MG63 (cell line): ENCODE measurements at regions not wholly inside any gene's neighbourhood (a gene's known extent, or its start where the extent isn't known, plus 50 kb on each side); places are given as distances from the start of the nearest gene placed in this dataset.
"Not testable (repeated sequence)": the region's sequence is repeated elsewhere in the genome, so short reads cannot be mapped to it uniquely, and the experiment has no call there.

Experiments used
- DNase-seq: peaks from one replicate; pipeline ENCODE4 v3.0.0-alpha.2; 2020
- H3K27me3 ChIP-seq: fragments of 250-450 bp; sonication (Bioruptor Pico); 2 replicates; pipeline ENCODE4 v1.5.1; 2020; ENCODE audit warnings: mild to moderate bottlenecking, moderate library complexity
- H3K36me3 ChIP-seq: fragments of 250-450 bp; sonication (Bioruptor Pico); 2 replicates; pipeline ENCODE4 v1.5.1; 2020; ENCODE audit warnings: mild to moderate bottlenecking, moderate library complexity
- H3K4me3 ChIP-seq: fragments of 250-450 bp; sonication (Bioruptor Pico); 2 replicates; pipeline ENCODE4 v1.5.1; 2020; ENCODE audit warnings: mild to moderate bottlenecking, moderate library complexity
- H3K9me3 ChIP-seq: fragments of 250-450 bp; sonication (Bioruptor Pico); 2 replicates; pipeline ENCODE4 v1.5.1; 2020; ENCODE audit warnings: mild to moderate bottlenecking, moderate library complexity

DNA sequence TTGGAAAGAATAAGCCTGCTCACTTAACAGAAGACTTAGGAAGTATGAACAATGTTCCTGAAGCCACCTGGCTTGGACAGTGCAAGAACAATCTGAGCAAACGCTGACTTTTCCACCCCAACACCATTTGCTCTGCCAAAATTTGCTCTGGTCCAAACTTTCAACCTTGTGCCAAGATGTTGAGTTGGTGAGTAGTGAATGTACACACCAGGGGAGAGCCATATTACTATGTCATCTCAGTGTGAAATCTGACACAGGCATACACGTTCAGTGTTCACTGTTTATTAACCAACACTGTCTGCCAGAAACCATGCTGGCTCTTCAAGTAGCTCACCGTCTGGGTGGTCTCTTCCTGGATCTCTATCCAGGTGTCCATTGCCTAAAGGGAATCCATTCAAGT, 152.9 kb upstream of the LPP start:
- no peaks in the 10 kb centered on the region for H3K36me3 ChIP-seq
- no peaks in the 10 kb centered on the region for H3K27me3 ChIP-seq
- no peaks in the 10 kb centered on the region for H3K9me3 ChIP-seq
- peak; percentile 76 for DNase-seq
- H3K4me3 ChIP-seq: no peak overlapping the region

DNA sequence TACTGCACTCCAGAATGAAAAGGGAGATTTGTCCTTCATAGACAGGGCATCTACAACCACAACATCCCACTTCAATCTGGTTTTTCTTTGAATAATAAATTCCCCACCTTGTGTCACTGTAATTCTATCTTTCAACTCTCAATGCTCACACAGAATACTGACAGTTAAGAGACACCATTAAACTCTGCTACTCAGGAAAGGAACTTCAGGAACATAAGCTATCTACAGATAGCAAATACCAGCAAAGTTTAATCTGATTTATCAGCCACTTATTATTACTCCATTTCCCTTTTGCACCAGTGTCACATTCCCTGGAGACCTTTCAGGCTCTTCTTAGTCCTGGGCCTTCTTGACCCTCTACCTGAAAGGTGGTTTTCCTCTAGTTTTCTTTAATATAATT, 152.0 kb upstream of the LPP start:
- Histone ChIP-seq H3K27me3 (no peaks in the 10 kb centered on the region), H3K4me3 (no peak overlapping the region), H3K9me3 (no peaks in the 10 kb centered on the region), H3K36me3 (no peaks in the 10 kb centered on the region)
- no peak for DNase-seq

DNA sequence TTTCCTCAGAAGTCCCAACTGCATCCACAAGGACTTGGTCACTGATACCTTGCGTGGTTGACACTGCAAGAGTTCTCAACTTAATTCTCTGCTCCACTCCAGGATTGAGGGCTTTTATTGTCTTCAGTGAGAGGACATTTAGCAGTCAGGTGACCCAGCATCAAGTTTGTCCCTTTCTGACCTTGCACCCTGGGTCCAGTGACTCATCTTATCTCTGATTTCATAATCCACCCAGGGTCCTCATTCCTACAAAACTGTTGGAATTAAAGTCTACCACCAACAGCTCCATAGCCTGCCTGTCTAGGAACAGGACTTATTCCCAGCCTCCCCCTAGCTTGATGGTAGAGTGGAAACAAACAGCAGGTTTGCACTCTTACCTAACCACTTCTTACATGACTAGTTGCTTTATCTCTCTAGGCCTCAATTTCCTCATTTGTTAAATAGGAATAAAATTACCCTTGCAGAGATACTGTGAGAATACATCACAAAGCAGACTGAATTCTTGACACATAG, 151.3 kb upstream of the LPP start:
- no peaks in the 10 kb centered on the region for H3K36me3 ChIP-seq
- no peaks in the 10 kb centered on the region for H3K27me3 ChIP-seq
- H3K9me3 ChIP-seq: no peaks in the 10 kb centered on the region
- DNase-seq: no peak
- H3K4me3 ChIP-seq: no peak overlapping the region

DNA sequence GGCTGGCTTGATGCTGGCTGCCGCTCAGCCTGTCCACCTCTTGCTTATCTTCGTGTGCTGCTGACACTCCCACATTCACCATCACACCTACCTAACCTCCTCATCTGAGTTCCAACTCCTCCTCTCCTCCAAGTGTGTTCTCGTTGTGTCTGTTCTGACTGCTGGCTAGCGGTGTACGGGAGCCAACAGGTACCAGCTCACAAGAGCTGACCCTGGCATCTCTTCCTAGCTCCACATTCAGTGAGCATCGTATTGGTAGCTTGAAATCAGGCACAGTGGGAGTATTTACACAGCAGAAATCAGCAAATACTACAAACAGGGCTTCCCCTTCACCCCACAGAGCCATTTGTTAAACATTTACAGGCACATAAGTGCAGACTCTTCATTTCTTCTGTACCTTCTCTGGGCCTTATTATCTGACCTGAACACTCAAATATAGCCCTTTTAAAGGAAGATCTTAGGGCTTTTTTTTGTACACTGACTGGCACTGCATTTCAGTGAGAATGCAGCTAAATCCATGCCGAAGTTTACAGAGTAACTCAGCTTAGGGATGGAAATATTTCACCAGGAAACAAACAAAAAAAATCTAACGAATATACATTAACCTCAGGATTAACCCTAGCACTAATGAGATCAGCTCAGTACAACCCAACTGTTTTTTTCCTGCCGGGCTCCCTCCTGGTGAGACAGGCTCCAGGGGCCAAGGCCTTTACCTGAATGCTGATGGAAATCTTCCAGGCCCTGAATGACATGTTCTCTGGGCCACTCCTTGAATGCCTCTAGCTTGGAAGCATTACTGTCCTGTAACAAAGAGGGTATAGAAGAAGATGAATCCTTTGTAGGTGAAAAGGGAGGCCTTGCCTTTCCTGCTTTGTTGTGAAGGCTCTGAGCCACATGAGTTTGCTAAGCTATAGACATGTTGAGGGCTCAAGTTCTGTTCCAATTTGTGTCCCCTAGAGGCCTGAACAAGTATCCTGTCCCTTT, 150.5 kb upstream of the LPP start:
- no peaks in the 10 kb centered on the region for H3K9me3 ChIP-seq

DNA sequence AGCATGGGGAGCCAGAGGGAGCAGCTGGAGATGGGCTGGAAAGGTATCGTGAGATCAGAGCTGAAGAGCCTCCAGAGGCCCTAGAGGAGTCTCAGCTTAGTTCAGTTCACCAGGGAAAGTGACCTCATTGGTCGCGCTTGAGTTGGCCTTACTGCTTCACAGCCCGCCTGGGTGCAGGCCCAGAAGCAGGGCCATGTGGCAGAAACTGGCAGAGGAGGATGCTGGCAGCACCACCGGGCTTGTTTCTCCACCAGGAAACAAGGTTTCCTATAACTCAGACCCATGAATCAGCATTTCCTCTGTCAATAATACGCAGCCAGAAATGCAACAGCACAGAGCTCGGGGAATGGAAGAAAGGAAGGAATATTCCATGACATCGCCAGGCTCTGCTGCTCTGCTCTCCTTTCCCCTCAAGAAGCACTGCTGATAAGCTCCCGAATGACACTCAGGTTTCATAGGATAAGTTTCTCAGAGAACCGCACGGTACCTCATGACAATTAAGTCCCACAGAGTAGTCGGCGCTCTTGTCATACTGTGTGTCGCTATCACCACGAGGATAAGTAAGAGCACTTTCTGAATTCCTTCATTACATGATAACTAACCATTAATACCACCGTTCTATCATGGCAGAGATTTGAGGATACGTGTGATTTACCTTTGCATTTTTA, 147.1 kb upstream of the LPP start:
- peak; percentile 97 for DNase-seq
- no peaks in the 10 kb centered on the region for H3K9me3 ChIP-seq
- H3K4me3 ChIP-seq: no peak overlapping the region
- no peaks in the 10 kb centered on the region for H3K27me3 ChIP-seq
- no peaks in the 10 kb centered on the region for H3K36me3 ChIP-seq

More for the DNA sequence above, 150.5 kb upstream of the LPP start:
- no peaks in the 10 kb centered on the region for H3K36me3 ChIP-seq
- H3K27me3 ChIP-seq: no peaks in the 10 kb centered on the region
- no peak overlapping the region for H3K4me3 ChIP-seq
- DNase-seq: no peak

DNA sequence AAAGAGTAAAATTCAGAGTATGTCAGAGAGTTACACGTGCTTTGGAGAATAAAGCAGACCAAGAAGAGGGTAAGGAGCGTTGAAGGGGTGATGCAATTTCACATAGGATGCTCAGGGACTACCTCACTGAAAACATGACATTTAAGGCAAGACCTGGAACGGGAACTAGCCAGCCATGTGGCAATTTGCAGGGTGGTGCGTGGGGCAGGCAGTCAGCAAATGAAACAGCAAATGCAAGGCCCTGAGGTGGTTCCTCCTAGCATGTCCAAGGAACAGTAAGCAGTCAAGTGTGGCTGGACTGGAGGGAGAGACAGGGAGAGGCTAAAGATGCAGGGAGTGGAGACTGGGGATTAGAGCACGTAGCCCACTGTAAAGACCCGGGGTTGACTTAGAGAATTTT, 146.1 kb upstream of the LPP start:
- Histone ChIP-seq H3K36me3 (no peaks in the 10 kb centered on the region), H3K9me3 (no peaks in the 10 kb centered on the region), H3K4me3 (no peak overlapping the region), H3K27me3 (no peaks in the 10 kb centered on the region)
- no peak for DNase-seq

DNA sequence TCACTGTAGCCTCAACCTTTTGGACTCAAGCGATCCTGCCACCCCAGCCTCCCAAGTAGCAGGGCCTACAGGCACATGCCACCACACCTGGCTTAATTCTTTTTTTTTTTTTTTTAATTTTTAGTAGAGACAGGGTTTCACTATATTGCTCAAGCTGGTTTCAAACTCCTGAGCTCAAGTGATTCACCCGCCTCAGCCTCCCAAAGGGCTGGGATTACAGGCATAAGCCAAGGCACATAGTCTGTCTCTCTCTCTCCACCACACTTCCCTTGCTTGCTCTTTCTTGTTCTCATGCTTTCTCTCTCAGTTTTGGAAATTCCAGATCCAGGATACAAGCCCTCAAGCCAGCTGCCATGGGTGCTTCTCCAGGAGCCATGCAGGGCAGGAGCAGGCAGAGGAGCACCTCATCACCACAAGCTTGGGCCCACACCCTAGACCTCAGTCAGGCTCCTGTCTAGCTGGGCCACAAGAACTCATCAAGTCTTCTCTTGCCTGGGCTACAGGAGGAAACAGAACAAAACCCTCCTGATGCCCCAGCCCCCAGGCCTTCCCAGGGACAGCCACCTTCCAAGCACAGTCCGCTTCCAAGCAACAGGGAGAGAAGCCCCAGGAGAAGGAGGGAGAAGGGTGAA, 145.3 kb upstream of the LPP start:
- H3K36me3 ChIP-seq: no peaks in the 10 kb centered on the region
- DNase-seq: no peak
- H3K4me3 ChIP-seq: no peak overlapping the region
- no peaks in the 10 kb centered on the region for H3K27me3 ChIP-seq
- no peaks in the 10 kb centered on the region for H3K9me3 ChIP-seq

DNA sequence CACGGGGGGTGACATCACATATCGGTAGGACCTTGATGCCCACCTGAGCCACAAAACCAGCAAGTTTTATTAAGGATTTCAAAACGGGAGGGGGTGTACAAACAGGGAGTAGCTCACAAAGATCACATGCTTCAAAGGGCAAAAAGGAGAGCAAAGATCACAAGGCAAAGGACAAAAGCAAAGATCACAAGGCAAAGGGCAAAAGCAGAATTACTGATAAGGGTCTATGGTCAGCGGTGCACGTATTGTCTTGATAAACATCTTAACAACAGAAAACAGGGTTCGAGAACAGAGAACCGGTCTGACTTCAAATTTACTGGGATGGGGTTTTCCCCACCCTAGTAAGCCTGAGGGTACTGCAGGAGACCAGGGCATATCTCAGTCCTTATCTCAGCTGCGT, 143.5 kb upstream of the LPP start:
- no peaks in the 10 kb centered on the region for H3K36me3 ChIP-seq
- DNase-seq: no peak
- no peaks in the 10 kb centered on the region for H3K9me3 ChIP-seq
- H3K4me3 ChIP-seq: no peak overlapping the region
- no peaks in the 10 kb centered on the region for H3K27me3 ChIP-seq

DNA sequence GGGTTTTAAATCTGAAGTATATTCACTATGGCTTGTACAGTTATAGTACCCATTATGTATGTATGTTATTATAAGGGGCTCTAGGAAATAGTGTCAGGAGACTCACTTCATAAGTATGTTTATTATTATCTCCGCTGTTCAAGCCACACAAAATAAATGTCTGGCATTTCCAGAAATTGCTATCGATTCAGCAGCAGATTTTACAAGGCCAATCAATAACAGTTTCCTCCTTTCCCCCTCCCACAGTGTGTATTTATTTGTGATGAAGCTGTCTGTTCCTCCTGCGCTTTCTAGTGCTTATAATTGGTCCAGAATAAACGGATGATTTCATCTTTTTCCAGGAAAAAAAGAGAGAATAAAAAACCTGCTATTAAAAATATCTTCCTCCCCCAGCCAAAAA, 134.2 kb upstream of the LPP start:
- no peaks in the 10 kb centered on the region for H3K27me3 ChIP-seq
- no peaks in the 10 kb centered on the region for H3K36me3 ChIP-seq
- 0 out of 2 replicates have a peak, but pooled peaks cover 2% of the 10 kb centered on the region for H3K9me3 ChIP-seq

DNA sequence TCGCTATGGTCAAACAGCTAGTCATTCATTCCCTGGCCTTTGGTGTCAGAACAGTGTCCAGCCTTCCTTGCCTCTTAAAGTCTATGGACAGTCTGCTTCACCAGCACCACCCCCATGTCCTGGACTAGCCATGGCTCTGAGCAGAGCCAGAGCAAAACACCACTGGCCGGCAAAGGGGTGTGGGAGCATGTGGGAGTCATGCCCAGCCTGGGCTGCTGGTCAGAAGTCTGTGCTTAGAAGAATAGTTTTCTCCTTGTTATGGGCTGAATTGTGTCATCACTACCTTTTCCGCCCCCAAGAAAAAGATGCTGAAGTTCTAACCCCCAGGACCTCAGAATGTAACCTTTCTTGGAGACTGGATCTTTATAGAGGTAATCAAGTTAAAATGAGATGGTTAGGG, 132.9 kb upstream of the LPP start:
- Histone ChIP-seq H3K27me3 (no peaks in the 10 kb centered on the region), H3K4me3 (no peak overlapping the region), H3K9me3 (0 out of 2 replicates have a peak, but pooled peaks cover 2% of the 10 kb centered on the region), H3K36me3 (no peaks in the 10 kb centered on the region)
- DNase-seq: peak; percentile 84

More for the DNA sequence above, 134.2 kb upstream of the LPP start:
- H3K4me3 ChIP-seq: no peak overlapping the region
- no peak for DNase-seq

DNA sequence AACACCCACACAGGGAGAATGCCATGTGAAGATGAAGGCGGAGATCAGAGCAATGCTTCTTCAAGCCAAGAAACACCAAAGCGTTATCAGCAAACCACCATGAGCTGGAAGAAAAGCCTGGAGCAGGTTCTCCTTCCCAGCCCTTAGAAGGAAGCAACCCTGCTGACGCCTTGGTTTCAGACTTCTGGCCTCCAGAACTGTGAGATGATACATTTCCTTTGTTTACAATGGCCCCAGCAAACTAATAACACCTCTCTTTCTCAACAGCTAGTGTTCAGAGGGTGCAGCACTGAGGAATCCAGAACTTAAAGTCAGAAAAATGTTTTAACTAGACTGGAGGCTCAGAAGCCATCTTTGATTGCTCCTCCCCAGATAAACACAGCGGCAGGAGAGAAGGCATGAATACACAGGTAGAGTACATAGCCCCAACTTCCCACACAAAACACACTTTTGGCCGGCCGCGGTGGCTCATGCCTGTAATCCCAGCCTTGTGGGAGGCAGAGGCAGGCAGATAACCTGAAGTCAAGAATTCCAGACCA, 132.4 kb upstream of the LPP start:
- Histone ChIP-seq H3K36me3 (no peaks in the 10 kb centered on the region), H3K4me3 (no peak overlapping the region)

DNA sequence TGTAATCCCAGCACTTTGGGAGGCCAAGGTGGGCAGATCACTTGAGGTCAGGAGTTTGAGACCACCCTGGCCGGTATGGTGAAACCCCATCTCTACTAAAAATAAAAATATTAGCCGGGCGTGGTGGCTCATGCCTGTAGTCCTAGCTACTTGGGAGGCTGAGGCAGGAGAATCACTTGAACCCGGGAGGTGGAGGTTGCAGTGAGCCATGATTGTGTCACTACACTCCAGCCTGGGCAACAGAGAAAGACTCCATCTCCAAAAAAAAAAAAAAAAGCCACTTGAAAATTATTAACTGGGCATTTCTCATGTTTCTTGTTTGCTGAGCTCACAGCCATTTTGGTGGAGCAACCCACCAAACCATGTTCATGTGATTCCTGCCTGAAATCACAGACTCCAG, 131.1 kb upstream of the LPP start:
- not testable (repeated sequence) for H3K27me3 ChIP-seq, H3K4me3 ChIP-seq, DNase-seq, H3K36me3 ChIP-seq, H3K9me3 ChIP-seq

More for the DNA sequence above, 132.4 kb upstream of the LPP start:
- Histone ChIP-seq H3K27me3 (no peaks in the 10 kb centered on the region), H3K9me3 (0 out of 2 replicates have a peak, but pooled peaks cover 2% of the 10 kb centered on the region)
- DNase-seq: peak; percentile 87

DNA sequence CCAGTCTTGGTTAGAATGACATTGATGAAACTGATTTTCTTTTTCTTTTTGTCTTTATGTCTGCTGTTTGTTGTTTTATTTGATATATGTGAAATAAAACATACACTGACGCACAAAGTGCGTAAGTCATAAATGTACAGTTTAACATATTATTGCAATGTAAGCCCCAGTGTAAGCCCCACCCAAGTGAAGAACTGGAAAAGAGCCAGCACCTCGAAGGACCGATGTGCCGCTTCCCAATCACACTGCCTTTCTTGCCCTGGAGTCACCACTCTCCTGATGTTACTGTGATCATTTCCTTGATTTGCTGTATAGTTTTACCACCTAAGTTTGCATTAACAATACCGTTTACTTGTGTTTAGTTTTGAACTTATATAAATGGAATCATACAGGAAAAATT, 128.4 kb upstream of the LPP start:
- 0 out of 2 replicates have a peak, but pooled peaks cover 2% of the 10 kb centered on the region for H3K9me3 ChIP-seq
- no peaks in the 10 kb centered on the region for H3K27me3 ChIP-seq
- H3K36me3 ChIP-seq: no peaks in the 10 kb centered on the region
- H3K4me3 ChIP-seq: no peak overlapping the region
- no peak for DNase-seq

DNA sequence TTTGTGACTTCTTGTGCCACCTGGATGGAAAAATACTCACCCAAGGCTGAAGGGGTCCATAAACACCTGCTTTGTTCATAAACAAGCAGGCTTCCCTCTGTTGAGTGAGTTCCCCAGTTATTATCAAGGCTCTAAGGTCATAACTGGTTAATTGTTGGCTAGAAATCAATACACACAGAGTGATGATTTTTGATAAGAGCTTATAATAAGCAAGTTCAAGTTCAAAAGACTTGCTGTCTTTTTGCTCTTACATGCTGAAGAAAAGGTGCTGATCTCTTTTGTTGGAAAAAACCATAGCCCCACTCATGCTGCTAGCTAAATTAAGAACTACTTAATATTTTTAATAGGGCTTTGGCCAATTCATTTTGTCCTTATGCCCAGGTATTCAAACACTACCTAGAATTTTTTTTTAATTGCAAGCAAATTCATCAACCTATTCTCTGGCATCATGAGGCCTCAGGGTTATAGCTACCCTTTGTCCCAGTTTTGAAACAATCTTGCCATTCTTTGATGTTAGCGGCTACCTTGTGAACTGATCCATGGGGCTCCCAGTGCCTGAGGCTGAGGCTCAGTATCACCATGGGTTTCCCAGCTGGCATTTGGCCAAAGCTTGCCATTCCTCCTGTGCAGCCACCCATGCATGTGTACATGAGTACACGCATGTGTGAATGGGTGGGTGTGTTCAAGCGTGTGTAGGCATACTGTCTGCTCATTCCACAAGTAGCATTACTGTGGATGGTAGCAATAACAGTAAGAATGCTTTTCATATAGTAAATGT, 127.6 kb upstream of the LPP start:
- Histone ChIP-seq H3K9me3 (no peaks in the 10 kb centered on the region), H3K4me3 (no peak overlapping the region), H3K27me3 (no peaks in the 10 kb centered on the region), H3K36me3 (no peaks in the 10 kb centered on the region)
- DNase-seq: no peak

DNA sequence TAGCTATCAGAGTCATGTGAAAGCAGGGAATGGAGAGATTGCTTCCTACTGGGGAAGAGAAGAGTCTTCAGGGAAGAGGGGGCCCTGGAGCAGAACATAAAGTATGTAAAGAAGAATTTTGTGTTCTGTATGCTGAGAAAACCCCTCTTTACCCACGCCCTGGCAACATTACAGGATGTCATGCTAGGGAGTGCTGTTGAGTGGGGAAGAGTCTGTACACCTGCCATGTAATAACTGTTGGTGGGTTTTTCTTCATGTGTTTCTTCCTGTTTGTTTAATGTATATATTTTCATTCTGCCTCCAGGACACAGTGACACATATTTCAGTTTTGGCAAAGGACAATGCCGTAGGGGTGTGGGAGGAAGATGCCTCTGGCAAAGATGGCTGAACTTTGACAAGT, 122.8 kb upstream of the LPP start:
- no peaks in the 10 kb centered on the region for H3K27me3 ChIP-seq
- no peak for DNase-seq
- no peak overlapping the region for H3K4me3 ChIP-seq
- no peaks in the 10 kb centered on the region for H3K36me3 ChIP-seq
- H3K9me3 ChIP-seq: no peaks in the 10 kb centered on the region

DNA sequence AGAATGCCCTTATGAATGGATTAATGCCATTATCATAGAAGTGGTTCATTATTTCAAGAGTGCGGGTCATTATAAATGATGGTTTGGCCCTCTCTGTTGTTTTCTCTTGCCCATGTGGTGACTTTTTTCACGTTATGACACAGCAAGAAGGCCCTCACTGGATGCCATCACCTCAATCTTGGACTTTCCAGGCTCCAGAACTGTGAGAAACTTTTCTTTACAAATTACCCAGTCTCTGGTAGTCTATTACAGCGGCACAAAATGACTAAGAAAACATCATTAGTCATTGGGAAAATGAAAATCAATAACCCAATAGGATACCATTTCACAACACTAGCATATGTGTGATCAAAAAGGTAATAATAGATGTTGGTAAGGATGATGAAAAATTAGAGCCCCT, 119.0 kb upstream of the LPP start:
- Histone ChIP-seq H3K4me3 (no peak overlapping the region), H3K36me3 (no peaks in the 10 kb centered on the region), H3K9me3 (no peaks in the 10 kb centered on the region), H3K27me3 (no peaks in the 10 kb centered on the region)
- DNase-seq: no peak
